HG03280 (cell line): ENCODE measurements at regions not wholly inside any gene's neighbourhood (a gene's known extent, or its start where the extent isn't known, plus 50 kb on each side); places are given as distances from the start of the nearest gene placed in this dataset.

Experiments used
- ATAC-seq: cut with Tn5 transposase; IDR thresholded peaks from one replicate; pipeline ENCODE4 v1.9.1; 2021; ENCODE audit warnings: mild to moderate bottlenecking, moderate library complexity; ENCODE audit not compliant: unreplicated experiment

DNA sequence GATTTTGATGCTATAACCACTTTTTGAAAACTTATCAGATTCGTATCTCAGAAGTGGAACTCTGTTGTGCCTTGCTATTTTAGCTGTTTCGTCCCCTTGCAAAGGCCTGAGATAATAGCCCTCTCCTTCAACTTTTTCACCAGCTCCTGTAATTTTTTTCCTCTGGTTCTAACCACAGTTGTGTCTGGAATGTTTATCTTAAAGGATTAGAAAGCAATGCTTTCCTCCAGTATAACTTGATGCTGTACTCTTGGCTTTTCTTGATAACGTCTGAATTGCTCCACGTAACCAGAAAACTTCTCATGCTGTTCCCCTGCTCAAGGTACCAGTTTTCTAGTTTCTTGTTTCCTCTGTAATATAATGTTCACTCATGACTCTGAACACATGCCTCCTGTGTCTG is 209.4 kb downstream of the DTWD2 start:
- no peak for ATAC-seq

GRCh38 chr5:118777189-118777736 is 211.1 kb downstream of the DTWD2 start:
- no peak for ATAC-seq

- ATAC-seq = no peak
Measured at GRCh38 chr5:118776755-118777154, 211.6 kb downstream of the DTWD2 start.

- no peak for ATAC-seq
Measured at GRCh38 chr5:118775790-118776499, 212.4 kb downstream of the DTWD2 start.

GRCh38 chr5:118768607-118769175 is 219.7 kb downstream of the DTWD2 start:
- no peak for ATAC-seq

- no peak for ATAC-seq
Measured at GRCh38 chr5:118762291-118762690, 226.1 kb downstream of the DTWD2 start.

- no peak for ATAC-seq
Measured at GRCh38 chr5:118761814-118762213, 226.5 kb downstream of the DTWD2 start.

DNA sequence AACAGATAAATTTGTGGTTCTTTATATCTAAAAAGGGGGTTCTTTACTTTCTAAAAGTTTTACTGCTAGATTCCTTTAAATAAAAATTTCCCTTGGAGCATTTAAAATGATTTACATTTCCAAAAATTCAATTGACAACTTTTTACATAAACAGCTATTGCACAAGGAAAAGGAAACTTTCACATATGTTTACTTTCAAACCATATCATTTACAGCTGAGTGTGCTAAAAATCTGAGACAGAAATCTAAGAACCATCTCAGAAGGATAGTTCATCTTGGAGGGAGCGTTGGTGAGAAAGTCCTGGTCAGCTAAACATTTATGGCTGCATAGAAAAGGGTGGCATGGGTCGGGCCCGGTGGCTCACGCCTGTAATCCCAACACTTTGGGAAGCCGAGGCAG is 235.4 kb downstream of the DTWD2 start:
- no peak for ATAC-seq

- no peak for ATAC-seq
Measured at GRCh38 chr5:118736396-118736795, 252.0 kb downstream of the DTWD2 start.

- no peak for ATAC-seq
Measured at GRCh38 chr5:118733394-118733793, 255.0 kb downstream of the DTWD2 start.

- ATAC-seq = no peak
Measured at GRCh38 chr5:118728191-118728590, 260.2 kb downstream of the DTWD2 start.

DNA sequence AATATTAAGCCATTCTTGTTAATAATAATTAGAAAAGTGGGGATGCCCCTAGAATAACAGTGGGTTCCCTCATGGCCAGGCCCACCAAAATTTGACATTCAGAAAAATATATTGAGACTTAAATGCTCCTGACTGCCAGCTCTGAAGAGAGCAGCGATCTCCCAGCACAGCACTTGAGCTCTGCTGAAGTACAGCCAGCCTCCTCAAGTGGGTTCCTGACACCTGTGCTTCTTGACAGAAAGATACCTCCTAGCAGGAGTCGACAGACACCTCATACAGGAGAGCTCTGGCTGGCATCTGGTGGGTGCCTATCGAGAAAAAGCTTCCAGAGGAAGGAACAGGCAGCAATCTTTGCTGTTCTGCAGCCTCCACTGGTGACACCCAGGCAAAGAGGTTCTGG is 261.5 kb downstream of the DTWD2 start:
- ATAC-seq = no peak

- ATAC-seq = peak; percentile 87
Measured at GRCh38 chr5:118723021-118723338, 265.4 kb downstream of the DTWD2 start.

- peak; percentile 57 for ATAC-seq
Measured at GRCh38 chr5:118722122-118723020, 266.0 kb downstream of the DTWD2 start.

DNA sequence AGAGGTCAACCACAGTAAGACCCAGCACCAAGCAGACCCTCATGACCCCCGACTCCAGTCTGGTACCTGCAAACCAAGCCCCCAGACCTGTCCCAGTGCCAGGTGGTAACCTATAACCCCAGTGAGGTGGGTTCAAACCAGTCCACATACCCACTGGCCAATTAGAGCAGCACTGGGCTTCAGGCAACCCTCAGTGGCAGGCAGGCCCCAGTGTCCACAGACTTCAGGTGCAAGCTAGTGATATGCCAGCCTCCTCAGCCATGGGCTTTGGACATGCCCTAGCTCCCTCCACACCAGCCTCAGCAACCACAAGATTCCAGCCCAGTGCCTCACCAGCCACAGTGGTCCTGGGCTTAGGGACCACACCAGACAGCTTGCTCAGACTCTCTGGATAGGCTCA is 276.6 kb downstream of the DTWD2 start:
- no peak for ATAC-seq

- ATAC-seq = no peak
Measured at GRCh38 chr5:118705959-118706667, 282.2 kb downstream of the DTWD2 start.

DNA sequence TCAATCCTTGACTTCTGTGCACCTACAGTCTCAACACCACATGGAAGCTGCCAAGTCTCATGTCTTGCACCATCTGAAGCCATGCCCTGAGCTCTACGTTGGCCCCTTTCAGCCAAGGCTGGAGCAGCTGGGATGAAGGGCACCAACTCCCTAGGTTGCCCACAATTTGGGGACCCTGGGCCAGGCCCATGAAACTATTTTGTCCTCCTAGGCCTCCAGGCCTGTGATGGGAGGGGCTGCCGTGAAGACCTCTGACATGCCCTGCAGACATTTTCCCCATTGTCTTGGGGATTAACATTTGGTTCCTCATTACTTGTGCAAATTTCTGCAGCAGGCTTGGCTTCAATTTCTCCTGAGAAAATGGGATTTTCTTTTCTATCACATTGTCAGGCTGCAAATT is 285.1 kb downstream of the DTWD2 start:
- ATAC-seq = no peak

DNA sequence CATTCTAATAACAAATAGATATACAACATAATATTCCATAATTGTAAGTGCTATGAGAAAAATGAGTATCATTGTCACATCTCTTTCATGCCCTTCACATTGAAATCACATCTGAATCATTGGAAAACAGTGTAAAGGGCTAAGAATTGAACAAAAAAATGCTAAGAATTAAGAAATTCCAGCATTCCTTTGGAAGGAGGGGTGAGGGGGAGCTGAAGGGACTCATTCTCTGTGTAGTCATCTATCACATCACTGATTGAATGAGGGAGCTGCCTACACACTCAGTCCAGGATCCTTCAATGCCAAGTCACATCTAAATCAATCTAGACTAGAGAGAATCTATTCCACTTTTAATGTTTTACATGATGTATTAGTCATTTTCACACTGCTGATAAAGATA is 286.6 kb downstream of the DTWD2 start:
- no peak for ATAC-seq

- no peak for ATAC-seq
Measured at GRCh38 chr5:118700510-118700909, 287.8 kb downstream of the DTWD2 start.

DNA sequence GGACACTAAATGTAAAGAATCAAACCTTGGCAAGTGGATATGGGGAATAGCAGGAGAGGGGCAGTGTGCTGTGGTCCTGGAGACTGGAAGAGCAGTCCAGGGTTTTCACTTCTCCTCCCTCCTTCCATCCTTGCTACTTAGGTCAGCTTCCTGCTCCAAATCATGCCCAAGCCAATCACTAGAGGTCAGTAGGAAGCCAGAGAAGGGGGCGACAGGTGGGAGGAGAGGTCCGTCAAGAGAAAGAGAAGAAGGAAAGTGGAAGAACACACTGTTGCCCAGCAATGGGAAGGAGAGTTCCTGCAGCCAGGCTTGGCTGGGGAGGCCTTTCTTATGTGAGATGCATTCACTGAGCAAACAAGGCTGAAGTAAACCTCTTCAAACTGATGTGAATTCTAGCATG is 289.6 kb downstream of the DTWD2 start:
- ATAC-seq = no peak

DNA sequence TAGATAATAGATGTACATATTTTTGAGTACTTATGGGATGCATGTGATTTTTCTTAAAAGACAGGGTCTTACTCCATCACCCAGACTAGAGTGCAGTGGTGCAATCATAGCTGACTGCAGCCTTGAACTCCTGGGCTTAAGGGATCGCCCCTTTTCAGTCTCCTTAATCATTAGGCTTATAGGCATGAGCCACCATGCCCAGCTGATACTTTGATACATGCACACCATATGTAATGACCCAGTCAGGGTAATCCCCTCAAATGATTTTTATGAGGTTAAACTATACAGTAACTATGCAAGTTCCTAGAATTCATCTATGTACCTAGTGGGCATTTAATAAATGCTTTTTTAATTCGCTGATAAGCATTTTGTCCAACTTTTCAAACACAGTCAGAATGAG is 292.3 kb downstream of the DTWD2 start:
- no peak for ATAC-seq
